Frontal cortex (tissue), 3 donors: ENCODE measurements at regions not wholly inside any gene's neighbourhood (a gene's known extent, or its start where the extent isn't known, plus 50 kb on each side); places are given as distances from the start of the nearest gene placed in this dataset.
"Not testable (repeated sequence)": the region's sequence is repeated elsewhere in the genome, so short reads cannot be mapped to it uniquely, and the experiment has no call there.

ENCODE experiments used
- DNase-seq, 2 donors: peaks; one replicate each; pipeline ENCODE4 v3.0.0; 2012; ENCODE audit warnings: low spot score in 2 of 2
- FAIRE-seq: peaks from 2 replicates; lab custom pipeline; 2012; peaks lifted over from hg19 to GRCh38; lab: Jason Lieb, UNC
- donor health status: control.
- donor health status: control.
- donor health status: control.

DNA sequence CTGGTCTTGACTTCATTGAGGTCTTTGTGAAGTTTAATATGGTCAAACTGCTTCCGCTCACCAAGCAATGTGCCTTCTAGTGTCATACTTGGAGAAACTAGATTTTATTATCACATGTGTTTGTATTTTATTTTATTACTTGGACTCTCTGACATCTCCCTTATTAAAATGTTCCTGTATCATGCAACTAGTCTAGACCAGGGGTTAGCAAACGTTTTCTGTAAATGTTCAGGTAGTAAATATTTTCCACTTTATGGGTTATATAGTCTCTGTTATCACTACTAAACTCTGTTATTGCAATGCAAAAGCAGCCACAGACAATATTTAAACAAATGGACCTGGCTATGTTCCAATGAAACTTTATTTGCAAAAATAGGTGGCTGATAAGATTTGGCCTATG, 443.8 kb downstream of the MID1IP1 start:
- FAIRE-seq (no peak), DNase-seq (no peak)

DNA sequence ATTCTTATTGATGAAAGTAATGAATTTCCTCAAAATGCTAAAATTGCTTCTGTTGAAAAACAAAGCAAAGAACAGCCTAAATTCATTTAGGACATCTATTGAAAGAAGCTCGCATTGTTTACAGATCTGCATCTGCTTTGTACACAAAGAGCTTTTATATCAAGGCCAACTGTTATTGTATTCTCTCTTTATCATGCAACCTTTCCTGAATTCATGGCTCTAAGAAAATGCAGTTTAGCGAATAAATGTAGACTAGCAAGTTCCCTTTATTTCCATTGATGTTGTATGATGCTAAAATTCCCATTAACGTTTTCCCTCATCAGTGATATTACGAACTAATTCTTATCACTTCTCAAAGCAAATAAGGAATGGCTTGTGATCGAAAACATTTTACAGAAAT, 446.3 kb downstream of the MID1IP1 start:
- FAIRE-seq = peak; percentile 15
- no peak for DNase-seq

DNA sequence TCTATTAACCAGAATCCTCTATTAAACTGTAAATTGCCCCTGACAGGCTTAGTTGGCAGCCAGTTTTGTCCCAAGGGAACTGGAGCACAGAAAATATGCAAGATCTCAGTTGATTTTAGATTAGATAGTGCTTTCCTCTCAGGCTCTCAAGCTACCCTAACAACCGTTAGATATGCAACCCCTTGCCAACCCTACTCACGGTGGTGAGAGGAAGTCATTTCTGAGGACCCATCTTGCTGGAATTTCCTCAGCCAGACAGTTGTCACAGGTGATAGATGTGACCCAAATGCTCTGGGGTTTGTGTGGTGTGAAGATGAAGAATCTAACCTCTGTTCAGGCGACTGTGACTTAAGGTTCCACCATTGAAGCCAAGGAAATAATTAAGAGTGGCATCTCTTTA, 447.1 kb downstream of the MID1IP1 start:
- DNase-seq = no peak
- no peak for FAIRE-seq

DNA sequence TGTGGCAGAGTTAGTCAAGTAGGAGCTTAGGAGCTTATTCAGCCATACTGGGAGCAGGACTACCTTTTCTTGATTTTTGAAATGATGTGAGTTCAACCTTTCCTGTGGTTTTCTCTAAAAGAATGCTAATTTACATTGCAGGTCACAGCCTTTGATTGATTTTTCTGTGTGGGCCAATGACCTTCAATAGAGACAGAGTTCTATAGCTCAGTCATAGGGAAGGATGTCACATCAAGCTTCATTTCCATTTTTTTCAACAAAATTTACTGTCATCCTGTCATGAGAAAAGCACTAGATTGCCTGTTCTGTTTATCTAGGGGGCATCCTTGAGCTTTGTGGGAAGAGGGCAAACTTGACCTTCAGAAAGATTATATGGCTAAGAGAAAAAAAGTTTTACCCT, 448.7 kb downstream of the MID1IP1 start:
- FAIRE-seq (no peak), DNase-seq (no peak)

DNA sequence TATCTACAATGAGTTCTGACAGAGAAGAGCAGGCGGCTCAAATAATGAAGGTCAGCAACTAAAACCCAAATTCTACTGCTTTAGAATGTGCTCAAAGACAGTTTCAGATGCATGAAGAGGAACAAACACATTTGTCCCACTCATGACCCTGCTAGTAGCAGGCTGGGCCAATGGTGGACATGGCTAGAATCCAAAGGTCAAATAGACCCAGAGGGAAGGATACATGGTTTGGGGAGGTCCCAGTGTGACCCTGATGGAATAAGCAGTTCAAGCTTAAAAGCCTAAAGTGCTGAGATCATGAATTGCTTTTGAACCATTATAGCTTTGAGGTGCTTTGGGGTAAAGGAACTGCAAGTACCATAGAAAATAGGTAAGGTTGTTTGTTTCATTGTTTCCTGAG, 450.7 kb downstream of the MID1IP1 start:
- FAIRE-seq (no peak), DNase-seq (no peak)

DNA sequence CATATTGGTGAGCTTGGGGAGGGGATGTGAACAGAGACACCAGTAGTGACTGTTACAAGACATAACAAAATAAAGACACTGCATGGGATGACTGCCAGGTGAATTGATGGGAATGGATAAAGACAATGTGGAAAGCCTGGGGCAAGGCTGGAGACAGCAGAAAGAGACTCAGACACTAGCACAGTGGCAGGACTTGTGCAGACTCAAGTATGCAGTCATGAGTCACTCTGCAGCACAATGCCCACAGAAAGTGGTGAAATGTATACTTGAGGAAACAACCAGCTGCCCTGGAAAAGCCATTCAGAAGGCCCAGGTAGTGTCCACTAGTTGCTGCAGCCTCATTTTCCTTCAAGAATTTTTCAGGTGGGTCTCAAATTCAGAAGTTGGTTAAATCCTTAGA, 452.3 kb downstream of the MID1IP1 start:
- FAIRE-seq (no peak), DNase-seq (no peak)

DNA sequence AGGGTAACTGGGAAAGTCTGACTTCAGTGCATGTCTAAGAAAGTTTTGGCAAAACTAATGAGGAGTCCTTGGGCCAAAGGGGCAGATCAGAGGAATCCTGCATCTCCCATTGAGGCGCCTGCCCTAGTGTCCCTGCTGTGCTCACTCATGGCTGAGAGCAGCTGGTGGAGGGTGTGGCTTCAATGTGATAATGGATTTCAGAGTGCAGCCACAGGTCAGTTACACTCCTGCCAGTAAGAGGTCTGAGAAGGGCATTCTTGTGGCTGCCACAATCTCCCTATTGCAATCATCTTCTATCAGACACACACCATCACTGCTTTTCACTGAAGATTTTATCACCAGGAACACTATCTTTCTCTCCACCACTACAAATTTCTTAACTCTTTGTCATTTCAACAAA, 457.1 kb downstream of the MID1IP1 start:
- FAIRE-seq = no peak
- no peak for DNase-seq

DNA sequence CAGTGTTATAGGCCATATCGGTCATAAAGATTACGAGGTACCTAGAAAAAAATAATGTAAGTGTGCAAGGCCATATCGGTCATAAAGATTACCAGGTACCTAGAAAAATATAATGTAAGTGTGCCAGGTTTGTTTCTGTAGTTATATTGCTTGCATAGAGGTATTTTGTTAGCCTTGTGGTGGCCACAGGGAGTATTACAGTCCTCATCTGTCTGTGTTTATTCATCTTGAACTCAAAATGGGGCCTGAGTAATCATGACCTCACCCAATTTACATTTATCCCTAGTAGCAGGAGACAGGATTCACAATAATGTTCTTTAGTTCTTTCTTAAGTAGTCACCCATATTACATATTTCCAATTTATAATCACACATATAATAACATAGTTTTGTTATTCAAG, 459.7 kb downstream of the MID1IP1 start:
- FAIRE-seq (no peak), DNase-seq (no peak)

DNA sequence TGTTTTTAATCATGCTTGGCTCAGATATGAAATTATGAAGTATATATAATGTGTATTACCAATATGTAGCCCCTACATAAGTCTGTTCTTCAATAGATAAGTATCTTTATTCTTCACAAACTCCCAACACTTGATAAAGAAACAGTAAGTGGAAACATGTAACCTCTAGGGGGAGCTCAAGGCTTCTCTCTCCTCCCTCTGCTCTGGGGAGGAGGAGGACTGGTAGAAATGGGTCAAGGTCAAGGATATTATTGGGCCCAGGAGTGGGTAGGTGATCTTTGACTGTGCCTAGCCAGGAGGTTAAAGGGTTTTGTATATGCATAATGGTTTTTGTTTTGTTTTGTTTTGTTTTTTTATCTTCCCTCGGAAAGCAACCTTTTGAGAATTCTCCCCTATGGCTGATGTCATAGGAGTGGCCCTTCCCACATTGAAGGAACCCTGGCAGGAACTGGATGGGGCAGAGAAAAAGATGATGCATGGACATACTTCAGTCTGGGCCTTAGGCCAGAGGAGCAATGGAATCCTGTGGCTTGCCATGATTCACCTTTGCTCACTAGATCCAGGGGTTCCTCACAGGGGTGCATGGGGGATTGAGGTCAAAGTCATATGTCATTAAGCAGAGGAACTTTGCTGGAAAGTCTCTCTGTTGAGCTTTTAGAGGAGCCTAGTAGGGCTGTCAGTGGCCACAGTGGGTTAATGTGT, 460.3 kb downstream of the MID1IP1 start:
- FAIRE-seq (peak; percentile 34), DNase-seq (peak in 1 of 2 donors; percentile 8)

DNA sequence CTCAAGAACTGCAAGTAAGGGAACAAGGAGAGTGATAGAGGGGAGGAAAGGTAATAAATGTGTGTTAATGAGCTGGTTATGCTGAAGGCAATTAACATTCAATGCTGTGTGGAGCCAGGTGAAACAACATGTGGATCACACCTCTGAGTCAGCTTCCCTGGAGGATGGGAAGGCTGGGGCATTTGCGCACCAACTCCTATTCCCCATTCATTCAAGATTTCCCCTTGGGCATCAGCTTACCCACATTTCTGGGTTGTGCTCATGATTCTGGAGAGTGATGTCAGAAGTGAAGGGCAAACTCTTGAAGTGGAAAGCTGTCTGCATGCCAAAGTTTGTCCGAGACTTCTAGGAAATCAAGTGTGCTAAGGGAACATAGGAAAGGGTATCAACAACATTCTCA, 461.4 kb downstream of the MID1IP1 start:
- no peak for DNase-seq
- no peak for FAIRE-seq

DNA sequence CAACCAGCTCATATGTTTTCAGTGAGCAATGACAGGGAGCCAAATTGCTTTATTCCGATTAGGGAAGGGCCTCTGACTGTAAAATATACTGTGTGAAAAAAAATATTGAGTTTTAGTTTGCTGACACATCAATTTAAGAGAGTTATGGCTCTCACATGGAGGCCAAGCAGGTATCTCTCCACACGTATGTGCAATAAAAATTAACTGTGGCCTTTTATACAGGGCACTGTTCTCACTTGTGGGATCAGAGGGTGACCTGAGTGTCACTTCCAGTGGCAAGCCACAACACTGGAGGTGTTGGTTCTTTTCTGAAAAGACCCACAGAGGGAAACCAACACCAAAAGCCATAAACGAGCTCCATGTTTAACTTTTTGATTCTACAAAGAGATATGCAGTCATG, 462.8 kb downstream of the MID1IP1 start:
- DNase-seq (no peak), FAIRE-seq (no peak)

DNA sequence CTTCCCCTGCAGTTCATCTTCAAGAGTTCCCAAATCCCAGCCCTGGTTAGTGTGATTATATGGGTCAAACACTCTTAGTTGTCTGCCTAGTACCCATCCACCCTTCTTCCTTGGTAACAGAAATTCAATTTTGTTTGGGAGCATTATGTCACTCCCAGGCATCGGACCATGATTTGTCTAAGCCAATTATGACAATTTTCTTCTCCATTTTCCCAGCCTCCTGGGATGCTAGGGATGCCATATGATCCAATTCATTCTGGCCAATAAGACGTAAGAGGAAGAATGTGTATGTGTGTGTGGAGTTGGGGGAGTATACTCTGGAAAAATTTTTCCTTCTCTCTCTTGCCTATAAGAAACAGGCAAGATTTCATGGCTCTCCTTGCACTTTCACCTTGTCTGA, 465.9 kb downstream of the MID1IP1 start:
- DNase-seq = no peak
- no peak for FAIRE-seq

DNA sequence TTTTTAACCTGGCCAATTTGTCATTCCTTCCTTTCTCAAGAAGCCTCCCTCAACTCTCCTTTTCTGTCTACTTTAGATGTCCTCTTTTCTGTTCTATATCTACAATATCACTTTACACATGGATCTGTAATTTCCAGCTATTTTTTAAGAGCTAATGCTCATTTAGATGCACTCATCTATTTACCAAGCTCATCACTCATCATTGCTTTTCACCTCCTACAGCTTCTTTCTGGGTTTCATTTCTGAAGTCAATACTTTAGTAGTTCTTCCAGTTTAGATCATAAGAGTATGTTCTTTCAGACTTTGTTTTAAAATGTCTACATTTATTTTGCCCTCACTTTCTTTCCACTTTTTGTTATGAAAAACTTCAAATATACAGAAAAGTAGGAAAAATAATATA, 466.9 kb downstream of the MID1IP1 start:
- FAIRE-seq = no peak

DNA sequence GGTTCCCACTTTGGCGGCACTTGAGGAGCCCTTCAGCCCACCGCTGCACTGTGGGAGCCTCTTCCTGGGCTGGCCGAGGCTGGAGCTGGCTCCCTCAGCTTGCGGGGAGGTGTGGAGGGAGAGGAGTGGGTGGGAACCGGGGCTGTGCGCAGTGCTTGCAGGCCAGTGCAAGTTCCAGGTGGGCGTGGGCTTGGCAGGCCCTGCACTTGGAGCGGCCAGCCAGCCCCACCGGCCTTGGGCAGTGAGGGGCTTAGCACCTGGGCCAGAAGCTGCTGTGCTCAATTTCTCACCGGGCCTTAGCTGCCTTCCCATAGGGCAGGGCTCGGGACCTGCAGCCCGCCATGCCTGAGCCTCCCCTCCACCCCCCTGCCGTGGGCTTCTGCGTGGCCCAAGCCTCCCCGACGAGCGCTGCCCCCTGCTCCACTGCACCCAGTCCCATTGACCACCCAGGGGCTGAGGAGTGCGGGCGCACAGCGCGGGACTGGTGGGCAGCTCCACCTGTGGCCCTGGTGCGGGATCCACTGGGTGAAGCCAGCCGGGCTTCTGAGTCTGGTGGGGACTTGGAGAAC, 474.3 kb downstream of the MID1IP1 start:
- no peak for FAIRE-seq
- no peak for DNase-seq

More for the DNA sequence above, 466.9 kb downstream of the MID1IP1 start:
- no peak for DNase-seq

DNA sequence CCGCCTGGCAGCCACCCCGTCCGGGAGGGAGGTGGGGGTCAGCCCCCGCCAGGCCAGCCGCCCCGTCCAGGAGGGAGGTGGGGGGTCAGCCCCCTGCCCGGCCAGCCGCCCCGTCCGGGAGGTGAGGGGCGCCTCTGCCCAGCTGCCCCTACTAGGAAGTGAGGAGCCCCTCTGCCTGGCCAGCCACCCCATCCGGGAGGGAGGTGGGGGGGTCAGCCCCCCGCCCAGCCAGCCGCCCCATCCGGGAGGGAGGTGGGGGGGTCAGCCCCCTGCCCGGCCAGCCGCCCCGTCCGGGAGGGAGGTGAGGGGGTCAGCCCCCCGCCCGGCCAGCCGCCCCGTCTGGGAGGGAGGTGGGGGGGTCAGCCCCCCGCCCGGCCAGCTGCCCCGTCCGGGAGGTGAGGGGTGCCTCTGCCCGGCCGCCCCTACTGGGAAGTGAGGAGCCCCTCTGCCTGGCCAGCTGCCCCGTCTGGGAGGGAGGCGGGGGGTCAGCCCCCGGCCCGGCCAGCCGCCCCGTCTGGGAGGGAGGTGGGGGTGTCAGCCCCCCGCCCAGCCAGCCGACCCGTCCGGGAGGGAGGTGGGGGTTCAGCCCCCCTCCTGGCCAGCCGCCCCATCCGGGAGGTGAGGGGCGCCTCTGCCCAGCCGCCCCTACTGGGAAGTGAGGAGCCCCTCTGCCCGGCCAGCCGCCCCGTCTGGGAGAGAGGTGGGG, 476.6 kb downstream of the MID1IP1 start:
- not testable (repeated sequence) for FAIRE-seq, DNase-seq

DNA sequence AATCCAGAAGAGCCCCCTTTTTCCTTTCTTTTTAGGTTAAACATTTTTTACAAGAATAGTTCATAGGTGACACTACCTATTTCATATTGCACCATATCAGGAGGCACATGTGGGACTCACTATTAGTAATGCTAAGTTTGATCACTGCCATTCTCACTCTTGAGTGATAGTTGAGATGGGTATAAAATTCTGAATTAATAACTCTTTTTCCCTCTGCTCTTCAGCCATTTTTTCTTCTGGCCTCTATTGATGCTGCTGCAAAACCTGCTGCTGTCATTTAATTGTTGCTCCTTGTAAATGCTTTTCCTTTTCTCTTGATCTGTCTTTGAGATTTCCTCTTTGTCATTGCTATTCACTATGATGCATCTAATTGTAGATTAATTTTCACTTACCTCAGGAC, 482.0 kb downstream of the MID1IP1 start:
- FAIRE-seq (no peak), DNase-seq (no peak)

DNA sequence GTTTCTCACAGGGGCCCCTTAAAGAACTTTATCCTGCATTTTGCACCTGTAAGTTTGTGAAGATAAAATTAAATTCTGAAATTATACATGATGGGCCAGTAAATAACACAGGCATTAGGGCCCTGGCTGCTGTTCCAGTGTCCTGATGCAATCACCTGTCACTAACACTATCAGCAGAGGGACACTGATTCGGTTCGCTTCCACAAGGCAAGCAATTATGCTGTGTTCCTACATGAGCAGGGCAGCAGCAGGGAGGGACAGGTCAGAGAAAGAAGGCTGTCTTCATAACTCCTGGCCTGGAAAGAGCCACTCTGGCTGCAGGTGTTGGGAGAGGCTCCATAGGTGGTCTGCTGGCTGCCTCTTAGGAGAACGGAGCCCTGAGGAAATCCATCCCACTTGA, 487.3 kb downstream of the MID1IP1 start:
- FAIRE-seq = no peak
- no peak for DNase-seq

DNA sequence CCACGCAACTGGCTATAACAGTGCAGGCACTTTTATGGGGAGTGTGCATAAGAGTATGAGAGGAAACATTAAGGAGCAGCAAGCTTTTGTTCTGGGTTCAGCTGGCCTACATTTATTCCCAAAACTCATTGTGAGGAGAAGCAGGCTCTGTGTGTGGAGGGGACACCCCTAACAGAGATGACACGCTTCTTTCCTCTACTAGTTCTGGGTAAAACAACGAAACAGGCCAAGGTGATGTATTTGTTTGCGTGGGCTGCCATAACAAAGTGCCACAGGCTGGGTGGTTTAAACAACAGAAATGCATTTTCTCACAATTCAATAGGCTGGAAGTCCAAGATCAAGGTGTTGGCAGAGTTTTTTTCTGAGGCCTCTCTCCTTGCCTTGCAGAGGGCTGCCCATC, 488.6 kb downstream of the MID1IP1 start:
- FAIRE-seq = no peak
- DNase-seq = no peak

DNA sequence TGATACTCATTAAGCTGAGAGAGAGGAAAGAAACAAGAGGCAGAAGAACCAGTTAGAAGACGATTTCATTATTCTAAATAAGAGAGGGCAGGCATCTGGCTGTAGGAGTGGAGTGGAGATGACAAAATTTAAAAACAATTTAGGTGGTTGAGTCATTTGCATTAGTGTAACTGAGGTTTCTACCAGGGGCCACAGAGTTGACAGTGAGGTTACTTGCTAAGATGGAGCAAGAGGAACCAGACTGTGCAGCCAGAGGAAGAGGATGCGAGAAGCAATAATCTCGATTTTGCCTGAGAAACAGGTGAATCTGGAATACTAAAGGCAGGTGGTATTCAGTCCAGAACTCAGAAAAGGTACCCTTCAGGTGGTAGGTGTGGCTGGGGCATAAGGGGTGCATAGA, 491.9 kb downstream of the MID1IP1 start:
- DNase-seq (no peak), FAIRE-seq (no peak)

DNA sequence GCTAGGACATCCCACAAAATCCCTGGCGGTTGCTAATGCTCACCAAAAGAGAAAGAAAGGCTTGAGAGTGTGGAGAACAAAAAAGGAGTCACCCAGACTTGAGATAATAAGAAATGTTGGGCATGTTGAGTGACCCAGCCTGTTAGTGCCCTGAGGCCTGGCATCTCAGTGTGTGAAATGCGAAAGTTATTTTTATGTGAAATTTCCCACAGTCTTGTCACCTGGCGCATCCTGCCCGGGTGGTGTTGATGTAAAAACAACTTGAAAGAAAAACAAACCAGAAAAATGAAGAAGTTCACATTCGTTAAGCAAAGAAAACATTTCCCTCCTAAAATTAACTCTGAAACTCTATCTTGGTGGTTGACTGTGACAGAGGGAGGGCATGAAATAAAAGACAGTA, 495.2 kb downstream of the MID1IP1 start:
- DNase-seq (no peak), FAIRE-seq (no peak)

DNA sequence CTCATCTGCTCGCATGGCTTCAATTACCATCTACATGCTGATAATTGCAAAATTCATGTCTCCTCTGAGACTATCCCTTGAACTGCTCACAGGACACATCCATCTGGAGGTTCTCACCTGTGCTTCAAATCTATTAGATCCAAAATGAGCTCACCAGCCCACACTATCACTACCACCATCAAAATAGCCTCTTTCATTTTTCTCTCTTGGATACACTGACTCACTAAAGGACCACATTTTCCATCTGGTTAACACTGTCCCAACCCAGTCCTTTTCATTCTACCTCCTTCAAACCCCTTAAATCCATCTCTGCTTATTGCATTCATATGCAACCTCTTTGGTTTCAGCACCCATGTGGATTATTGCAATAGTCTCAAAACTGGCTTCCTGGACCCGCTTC, 497.6 kb downstream of the MID1IP1 start:
- FAIRE-seq = no peak
- DNase-seq = no peak

DNA sequence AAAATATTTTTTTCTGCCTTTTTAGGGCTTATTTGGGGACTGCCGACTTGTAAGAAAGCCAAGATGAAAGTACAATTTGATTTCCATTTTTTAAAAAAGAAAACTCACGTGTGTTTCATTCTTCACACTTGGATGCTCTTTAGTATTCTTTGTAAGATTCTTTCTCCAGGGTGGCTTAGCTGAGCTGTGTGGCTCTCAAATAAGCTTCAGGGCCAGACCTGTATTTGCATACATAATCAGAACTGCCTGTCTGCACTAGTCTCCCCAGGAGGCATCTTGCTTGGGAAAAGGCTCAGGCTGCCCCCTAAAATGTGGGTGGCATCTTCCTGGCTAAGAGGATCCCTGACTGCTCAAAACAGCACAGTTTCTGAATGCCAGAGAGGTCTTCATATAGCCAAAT, 498.4 kb downstream of the MID1IP1 start:
- no peak for FAIRE-seq
- DNase-seq = no peak
